ENCODE measurements at regions not wholly inside any gene's neighbourhood (a gene's known extent, or its start where the extent isn't known, plus 50 kb on each side); places are given as distances from the start of the nearest gene placed in this dataset.
A peak's percentile ranks its signal among the peaks of the same experiment; 100 is the strongest.

DNA sequence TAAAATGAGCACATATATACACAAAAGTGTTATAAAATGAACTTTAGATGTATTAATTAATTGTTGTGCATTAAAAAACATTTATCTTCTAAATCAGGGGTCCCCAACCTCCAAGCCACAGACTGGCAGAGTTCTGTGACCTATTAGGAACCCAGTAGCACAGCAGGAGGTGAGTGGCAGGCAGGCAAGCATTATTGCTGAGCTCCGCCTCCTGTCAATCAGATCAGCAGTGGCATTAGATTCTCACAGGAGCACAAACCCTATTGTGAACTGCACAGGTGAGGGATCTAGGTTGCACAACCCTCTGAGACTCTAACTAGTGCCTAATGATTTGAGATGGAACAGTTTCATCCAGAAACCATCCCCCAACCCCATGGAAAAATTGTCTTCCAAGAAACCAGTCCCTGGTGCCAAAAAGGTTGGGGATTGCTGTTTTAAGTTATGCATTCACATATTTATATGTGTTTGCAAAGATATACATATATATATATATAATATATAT is 583.7 kb downstream of the KCNJ2 start:
- H3K36me3 ChIP-seq, result no peaks in the 10 kb centered on the region
- H3K4me3 ChIP-seq, result no peak overlapping the region
- no peaks in the 10 kb centered on the region for H3K4me1 ChIP-seq
- no peak for DNase-seq
- no peak overlapping the region for H3K27ac ChIP-seq (replicated peaks)
- H3K9me3 ChIP-seq (replicated peaks), result peaks cover 9% of the 10 kb centered on the region
- no peaks in the 10 kb centered on the region for H3K27me3 ChIP-seq (ENCODE audit: low read depth)
- TF ChIP-seq, protein P1, sequence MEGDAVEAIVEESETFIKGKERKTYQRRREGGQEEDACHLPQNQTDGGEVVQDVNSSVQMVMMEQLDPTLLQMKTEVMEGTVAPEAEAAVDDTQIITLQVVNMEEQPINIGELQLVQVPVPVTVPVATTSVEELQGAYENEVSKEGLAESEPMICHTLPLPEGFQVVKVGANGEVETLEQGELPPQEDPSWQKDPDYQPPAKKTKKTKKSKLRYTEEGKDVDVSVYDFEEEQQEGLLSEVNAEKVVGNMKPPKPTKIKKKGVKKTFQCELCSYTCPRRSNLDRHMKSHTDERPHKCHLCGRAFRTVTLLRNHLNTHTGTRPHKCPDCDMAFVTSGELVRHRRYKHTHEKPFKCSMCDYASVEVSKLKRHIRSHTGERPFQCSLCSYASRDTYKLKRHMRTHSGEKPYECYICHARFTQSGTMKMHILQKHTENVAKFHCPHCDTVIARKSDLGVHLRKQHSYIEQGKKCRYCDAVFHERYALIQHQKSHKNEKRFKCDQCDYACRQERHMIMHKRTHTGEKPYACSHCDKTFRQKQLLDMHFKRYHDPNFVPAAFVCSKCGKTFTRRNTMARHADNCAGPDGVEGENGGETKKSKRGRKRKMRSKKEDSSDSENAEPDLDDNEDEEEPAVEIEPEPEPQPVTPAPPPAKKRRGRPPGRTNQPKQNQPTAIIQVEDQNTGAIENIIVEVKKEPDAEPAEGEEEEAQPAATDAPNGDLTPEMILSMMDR (IDR thresholded peaks at IDR 0.05; ENCODE audit: borderline replicate concordance), result no peak
- intact Hi-C loops (cut with micrococcal nuclease), result no loop called here

- intact Hi-C loops (cut with micrococcal nuclease), result loop anchor here (5.0 kb wide), 1 partner anchor 694 kb away; no protein-coding TSS in a partner anchor
- no peak overlapping the region for H3K27ac ChIP-seq (replicated peaks)
Measured at GRCh38 chr17:70763018-70763417, 593.7 kb downstream of the KCNJ2 start.

GRCh38 chr17:70767102-70767701 is 597.9 kb downstream of the KCNJ2 start:
- intact Hi-C loops (cut with micrococcal nuclease), result no loop called here
- Histone ChIP-seq H3K4me1 (no peaks in the 10 kb centered on the region), H3K27me3 (ENCODE audit: low read depth) (no peaks in the 10 kb centered on the region), H3K4me3 (no peak overlapping the region), H3K36me3 (no peaks in the 10 kb centered on the region), H3K9me3 (replicated peaks) (no peaks in the 10 kb centered on the region), H3K27ac (replicated peaks) (no peak overlapping the region)
- TF ChIP-seq, protein P1 (IDR thresholded peaks at IDR 0.05; ENCODE audit: borderline replicate concordance), result peak; percentile 61
- no peak for DNase-seq

More at GRCh38 chr17:70763018-70763417, 593.7 kb downstream of the KCNJ2 start:
- no peak for DNase-seq
- Histone ChIP-seq H3K4me1 (no peaks in the 10 kb centered on the region), H3K27me3 (ENCODE audit: low read depth) (no peaks in the 10 kb centered on the region), H3K36me3 (no peaks in the 10 kb centered on the region), H3K9me3 (replicated peaks) (no peaks in the 10 kb centered on the region), H3K4me3 (no peak overlapping the region)
- TF ChIP-seq, protein P1 (IDR thresholded peaks at IDR 0.05; ENCODE audit: borderline replicate concordance), result no peak

DNA sequence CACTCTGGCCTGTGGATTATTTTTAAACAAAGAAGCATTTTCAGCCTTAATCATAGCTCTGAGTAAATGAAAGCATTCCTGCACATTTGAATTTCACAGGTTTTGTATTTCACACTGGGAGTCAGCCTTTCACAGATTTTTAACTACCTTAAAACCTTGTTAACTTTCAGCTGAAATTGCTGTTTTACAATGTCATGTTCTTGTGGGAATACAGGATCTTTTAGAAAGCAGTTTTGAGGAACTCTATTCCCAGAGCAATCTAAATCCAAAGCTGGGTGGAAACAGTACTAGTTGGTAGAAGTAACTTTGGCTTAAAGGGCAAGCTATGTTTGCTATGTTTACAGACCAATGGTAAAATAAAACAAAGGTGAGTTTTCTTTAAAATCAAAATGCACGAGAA is 600.6 kb downstream of the KCNJ2 start:
- TF ChIP-seq, protein P1 (IDR thresholded peaks at IDR 0.05; ENCODE audit: borderline replicate concordance), result no peak
- intact Hi-C loops (cut with micrococcal nuclease), result no loop called here
- Histone ChIP-seq H3K27ac (replicated peaks) (no peak overlapping the region), H3K36me3 (no peaks in the 10 kb centered on the region), H3K4me1 (no peaks in the 10 kb centered on the region), H3K9me3 (replicated peaks) (no peaks in the 10 kb centered on the region), H3K27me3 (ENCODE audit: low read depth) (no peaks in the 10 kb centered on the region), H3K4me3 (no peak overlapping the region)
- no peak for DNase-seq

DNA sequence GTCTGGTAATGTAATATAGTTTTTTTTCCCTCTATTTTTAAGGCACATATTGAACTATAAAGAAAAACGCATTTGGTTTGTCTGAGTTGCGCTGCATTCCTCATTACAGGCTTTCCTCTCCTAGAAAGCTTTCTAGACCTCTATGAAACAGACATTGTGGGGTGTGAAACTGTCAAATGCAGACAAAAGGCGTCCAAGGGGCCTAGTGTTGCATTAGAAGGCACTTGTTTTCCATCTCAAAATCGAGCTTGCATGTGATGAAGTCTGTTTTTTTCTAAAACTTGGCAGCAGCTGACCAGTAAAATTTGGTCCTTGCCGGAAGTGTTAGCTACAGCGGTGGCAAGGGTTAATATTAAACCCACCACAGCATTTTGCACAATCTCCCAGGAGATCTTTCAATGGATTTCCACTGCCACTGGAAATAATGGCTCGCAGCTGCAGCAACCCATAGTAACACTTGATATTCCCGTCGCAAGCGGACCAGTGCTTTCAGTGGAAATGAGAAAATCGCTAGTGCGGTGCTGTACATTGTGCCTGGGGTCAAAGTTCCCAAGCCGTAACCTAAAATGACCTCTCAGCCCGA is 602.6 kb downstream of the KCNJ2 start:
- TF ChIP-seq, protein P1 (IDR thresholded peaks at IDR 0.05; ENCODE audit: borderline replicate concordance), result no peak

More for the DNA sequence above, 602.6 kb downstream of the KCNJ2 start:
- no peak for DNase-seq
- Histone ChIP-seq H3K27ac (replicated peaks) (no peak overlapping the region), H3K9me3 (replicated peaks) (no peaks in the 10 kb centered on the region), H3K4me1 (no peaks in the 10 kb centered on the region), H3K36me3 (no peaks in the 10 kb centered on the region), H3K27me3 (ENCODE audit: low read depth) (no peaks in the 10 kb centered on the region), H3K4me3 (no peak overlapping the region)
- intact Hi-C loops (cut with micrococcal nuclease), result no loop called here
